ENCODE measurements at regions not wholly inside any gene's neighbourhood (a gene's known extent, or its start where the extent isn't known, plus 50 kb on each side); places are given as distances from the start of the nearest gene placed in this dataset.

- TF ChIP-seq POLR2A (IDR thresholded peaks at IDR 0.05) = no peak
- TF ChIP-seq EP300 (IDR thresholded peaks at IDR 0.05) = no peak
- TF ChIP-seq CTCF (IDR thresholded peaks at IDR 0.05) = no peak
- no peaks in the 10 kb centered on the region for H3K9me3 ChIP-seq
- no peaks in the 10 kb centered on the region for H3K36me3 ChIP-seq
- no peaks in the 10 kb centered on the region for H3K27me3 ChIP-seq
- 13 to 22% (median 16%) methylated on average over 1 of the region's 1 CpG for WGBS, 3 donors
- no peak for DNase-seq
- intact Hi-C loops (cut with DNase I) = no loop called here
- no peak overlapping the region for H3K4me3 ChIP-seq
- no peak overlapping the region for H3K27ac ChIP-seq
- no peaks in the 10 kb centered on the region for H3K4me1 ChIP-seq (ENCODE audit: insufficient read depth)
These were observed 356.1 kb downstream of the RAB38 start for GRCh38 chr11:87819151-87819550.

GRCh38 chr11:87812571-87813365 is 362.5 kb downstream of the RAB38 start:
- no peak for DNase-seq
- no peaks in the 10 kb centered on the region for H3K9me3 ChIP-seq
- intact Hi-C loops (cut with DNase I) = no loop called here
- WGBS, 3 donors = 55 to 58% (median 56%) methylated on average over 10 of the region's 10 CpGs
- H3K27me3 ChIP-seq = no peaks in the 10 kb centered on the region
- no peak overlapping the region for H3K27ac ChIP-seq
- H3K4me3 ChIP-seq = no peak overlapping the region
- no peaks in the 10 kb centered on the region for H3K36me3 ChIP-seq
- TF ChIP-seq EP300 (IDR thresholded peaks at IDR 0.05) = no peak
- no peak for TF ChIP-seq POLR2A (IDR thresholded peaks at IDR 0.05)
- no peak for TF ChIP-seq CTCF (IDR thresholded peaks at IDR 0.05)
- no peaks in the 10 kb centered on the region for H3K4me1 ChIP-seq (ENCODE audit: insufficient read depth)

- TF ChIP-seq POLR2A (IDR thresholded peaks at IDR 0.05) = no peak
- no peak for TF ChIP-seq CTCF (IDR thresholded peaks at IDR 0.05)
- no peak for TF ChIP-seq EP300 (IDR thresholded peaks at IDR 0.05)
- no peaks in the 10 kb centered on the region for H3K27me3 ChIP-seq
- H3K9me3 ChIP-seq = no peaks in the 10 kb centered on the region
- DNase-seq = no peak
- no peaks in the 10 kb centered on the region for H3K4me1 ChIP-seq (ENCODE audit: insufficient read depth)
- no peaks in the 10 kb centered on the region for H3K36me3 ChIP-seq
- no peak overlapping the region for H3K27ac ChIP-seq
- H3K4me3 ChIP-seq = no peak overlapping the region
- WGBS, 3 donors = 81 to 87% (median 85%) methylated on average over 4 of the region's 4 CpGs
- intact Hi-C loops (cut with DNase I) = no loop called here
These were observed 364.8 kb downstream of the RAB38 start for GRCh38 chr11:87810486-87810885.

GRCh38 chr11:87809256-87809655 is 366.0 kb downstream of the RAB38 start:
- no peak for TF ChIP-seq CTCF (IDR thresholded peaks at IDR 0.05)
- TF ChIP-seq POLR2A (IDR thresholded peaks at IDR 0.05) = no peak
- TF ChIP-seq EP300 (IDR thresholded peaks at IDR 0.05) = no peak
- Histone ChIP-seq H3K27ac (no peak overlapping the region), H3K9me3 (no peaks in the 10 kb centered on the region), H3K4me1 (ENCODE audit: insufficient read depth) (no peaks in the 10 kb centered on the region), H3K36me3 (no peaks in the 10 kb centered on the region), H3K4me3 (no peak overlapping the region), H3K27me3 (no peaks in the 10 kb centered on the region)
- no peak for DNase-seq
- WGBS, 3 donors = 84 to 88% (median 86%) methylated on average over 2 of the region's 2 CpGs
- intact Hi-C loops (cut with DNase I) = no loop called here

All from ovary (tissue), 7 donors.